Bronchial epithelial cell (primary cell): ENCODE measurements at regions not wholly inside any gene's neighbourhood (a gene's known extent, or its start where the extent isn't known, plus 50 kb on each side); places are given as distances from the start of the nearest gene placed in this dataset.

Source experiments
- DNase-seq: peaks from one replicate; pipeline ENCODE4 v3.0.0-alpha.2; 2010; ENCODE audit warnings: low read depth
- FAIRE-seq: peaks from 2 replicates; lab custom pipeline; 2011; peaks lifted over from hg19 to GRCh38; lab: Jason Lieb, UNC
- H3K27me3 ChIP-seq: 2 replicates; pipeline ENCODE4 v1.5.1; 2011; ENCODE audit warnings: low read length; ENCODE audit not compliant: control insufficient read depth, insufficient read depth
- H3K36me3 ChIP-seq: 2 replicates; pipeline ENCODE4 v1.5.1; 2011; ENCODE audit warnings: low read length; ENCODE audit not compliant: control insufficient read depth, insufficient read depth
- H3K4me3 ChIP-seq: 2 replicates; pipeline ENCODE4 v1.5.1; 2011; ENCODE audit warnings: mild to moderate bottlenecking, low read depth, low read length, control low read depth
- CTCF ChIP-seq: IDR thresholded peaks from 2 replicates; pipeline ENCODE4 v1.5.1; 2011; ENCODE audit warnings: mild to moderate bottlenecking, moderate library complexity, low read length, control low read depth, inconsistent platforms; ENCODE audit not compliant: insufficient read depth, severe bottlenecking

- no peak for DNase-seq
- no peak for FAIRE-seq
- H3K36me3 ChIP-seq, result no peaks in the 10 kb centered on the region
- no peak for TF ChIP-seq CTCF
- no peak overlapping the region for H3K4me3 ChIP-seq
- H3K27me3 ChIP-seq, result no peaks in the 10 kb centered on the region
Observed at GRCh38 chr19:31875591-31875990, 469.8 kb upstream of the ZNF507 start.

GRCh38 chr19:31880283-31880682, 465.1 kb upstream of the ZNF507 start:
- H3K36me3 ChIP-seq, result no peaks in the 10 kb centered on the region
- TF ChIP-seq CTCF, result no peak

GRCh38 chr19:31881988-31882387, 463.4 kb upstream of the ZNF507 start:
- Histone ChIP-seq H3K4me3 (no peak overlapping the region), H3K27me3 (no peaks in the 10 kb centered on the region), H3K36me3 (no peaks in the 10 kb centered on the region)
- no peak for FAIRE-seq
- DNase-seq, result no peak
- TF ChIP-seq CTCF, result no peak

More at GRCh38 chr19:31880283-31880682, 465.1 kb upstream of the ZNF507 start:
- Histone ChIP-seq H3K27me3 (no peaks in the 10 kb centered on the region), H3K4me3 (no peak overlapping the region)
- DNase-seq, result no peak
- FAIRE-seq, result no peak

- Histone ChIP-seq H3K36me3 (no peaks in the 10 kb centered on the region), H3K27me3 (no peaks in the 10 kb centered on the region), H3K4me3 (no peak overlapping the region)
- FAIRE-seq, result no peak
- no peak for TF ChIP-seq CTCF
- DNase-seq, result no peak
Observed at GRCh38 chr19:31882709-31883108, 462.7 kb upstream of the ZNF507 start.

DNA sequence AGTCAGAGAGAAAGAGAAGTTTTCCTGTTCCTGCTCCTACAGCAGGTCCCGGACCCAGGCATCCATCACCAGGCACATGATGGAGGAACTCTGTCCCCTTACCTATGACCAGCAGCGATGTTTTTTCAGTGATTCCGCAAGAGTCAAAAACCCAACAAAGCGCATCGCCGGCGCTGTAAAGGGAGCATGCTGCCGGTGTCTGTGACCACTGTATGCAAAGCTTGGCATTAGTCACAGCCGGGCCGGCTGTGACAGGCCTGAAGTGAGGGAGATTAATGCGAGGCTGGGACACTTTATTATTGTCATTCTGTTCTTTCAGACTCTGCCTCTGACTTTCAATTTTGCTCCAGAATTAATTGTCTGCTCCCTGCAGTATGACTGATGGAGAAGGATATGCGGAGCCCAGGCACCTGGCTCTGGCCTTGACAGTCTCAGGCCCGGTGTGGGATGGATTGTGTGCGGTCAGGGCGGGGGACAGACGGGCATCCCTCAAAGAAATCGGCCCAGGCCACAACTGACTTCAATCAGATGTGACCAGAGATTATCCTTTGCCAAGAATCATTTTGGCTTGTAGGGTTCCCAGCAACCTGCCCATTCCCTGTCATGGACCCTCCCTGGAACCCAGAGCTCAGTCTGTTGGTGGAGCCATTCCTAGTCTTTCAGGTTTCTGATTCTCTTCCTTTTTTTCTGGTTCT, 462.0 kb upstream of the ZNF507 start:
- Histone ChIP-seq H3K36me3 (no peaks in the 10 kb centered on the region), H3K4me3 (no peak overlapping the region), H3K27me3 (no peaks in the 10 kb centered on the region)
- no peak for TF ChIP-seq CTCF
- FAIRE-seq (peak; percentile 91), DNase-seq (no peak)
